ELF-1 (cell line): ENCODE measurements at regions not wholly inside any gene's neighbourhood (a gene's known extent, or its start where the extent isn't known, plus 50 kb on each side); places are given as distances from the start of the nearest gene placed in this dataset.
"Not testable (repeated sequence)": the region's sequence is repeated elsewhere in the genome, so short reads cannot be mapped to it uniquely, and the experiment has no call there.

Experiments
- DNase-seq: peaks from one replicate; pipeline ENCODE4 v3.0.0-alpha.2; 2016; ENCODE audit warnings: low read depth, low spot score

DNA sequence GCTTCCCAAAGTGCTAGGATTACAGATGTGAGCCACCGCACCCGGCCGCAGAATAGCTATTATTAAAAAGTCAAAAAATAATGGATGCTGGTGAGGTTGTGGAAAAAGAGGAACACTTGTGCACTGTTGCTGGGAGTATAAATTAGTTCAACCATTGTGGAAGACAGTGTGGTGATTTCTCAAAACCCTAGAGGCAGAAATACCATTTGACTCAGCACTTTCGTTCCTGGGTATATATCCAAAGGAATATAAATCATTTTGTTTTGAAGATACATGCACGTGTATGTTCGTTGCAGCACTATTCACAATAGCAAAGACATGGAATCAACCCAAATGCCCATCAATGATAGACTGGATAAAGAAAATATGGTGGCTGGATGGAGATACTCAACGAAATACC lies 132.1 kb upstream of the MED13 start:
- not testable (repeated sequence) for DNase-seq

DNA sequence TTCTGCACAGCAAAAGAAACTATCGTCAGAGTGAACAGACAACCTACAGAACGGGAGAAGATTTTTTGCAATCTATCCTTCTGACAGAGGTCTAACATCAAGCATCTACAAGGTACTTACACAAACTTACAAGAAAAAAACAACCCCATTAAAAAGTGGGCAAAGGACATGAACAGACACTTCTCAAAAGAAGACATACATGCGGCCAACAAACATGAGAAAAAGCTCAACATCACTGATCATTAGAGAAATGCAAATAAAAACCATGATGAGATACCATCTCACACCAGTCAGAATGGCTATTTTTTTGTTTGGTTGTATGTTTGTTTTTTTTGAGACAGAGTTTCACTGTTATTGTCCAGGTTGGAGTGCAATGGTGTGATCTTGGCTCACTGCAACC lies 131.5 kb upstream of the MED13 start:
- DNase-seq = not testable (repeated sequence)

DNA sequence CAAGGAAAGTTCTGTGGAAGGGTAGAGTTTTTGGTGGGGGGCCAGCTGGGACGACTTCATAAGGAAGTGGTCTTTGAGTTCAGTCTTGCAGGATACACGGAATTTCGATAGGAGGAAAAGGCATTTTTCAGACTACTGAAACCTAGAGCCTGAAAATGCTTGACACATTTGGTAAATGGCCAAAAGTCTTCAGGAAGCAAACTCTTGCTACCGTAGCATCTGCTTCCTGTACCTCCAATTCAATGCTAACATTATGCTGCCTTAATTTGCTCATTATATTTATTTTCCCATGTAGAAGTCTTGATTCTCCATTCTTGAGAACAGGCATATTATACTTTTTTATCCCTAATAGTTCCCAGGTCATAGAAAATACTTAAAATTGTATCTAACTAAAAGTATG lies 129.3 kb upstream of the MED13 start:
- no peak for DNase-seq

GRCh38 chr17:62193249-62193648 lies 128.2 kb upstream of the MED13 start:
- DNase-seq = no peak

DNA sequence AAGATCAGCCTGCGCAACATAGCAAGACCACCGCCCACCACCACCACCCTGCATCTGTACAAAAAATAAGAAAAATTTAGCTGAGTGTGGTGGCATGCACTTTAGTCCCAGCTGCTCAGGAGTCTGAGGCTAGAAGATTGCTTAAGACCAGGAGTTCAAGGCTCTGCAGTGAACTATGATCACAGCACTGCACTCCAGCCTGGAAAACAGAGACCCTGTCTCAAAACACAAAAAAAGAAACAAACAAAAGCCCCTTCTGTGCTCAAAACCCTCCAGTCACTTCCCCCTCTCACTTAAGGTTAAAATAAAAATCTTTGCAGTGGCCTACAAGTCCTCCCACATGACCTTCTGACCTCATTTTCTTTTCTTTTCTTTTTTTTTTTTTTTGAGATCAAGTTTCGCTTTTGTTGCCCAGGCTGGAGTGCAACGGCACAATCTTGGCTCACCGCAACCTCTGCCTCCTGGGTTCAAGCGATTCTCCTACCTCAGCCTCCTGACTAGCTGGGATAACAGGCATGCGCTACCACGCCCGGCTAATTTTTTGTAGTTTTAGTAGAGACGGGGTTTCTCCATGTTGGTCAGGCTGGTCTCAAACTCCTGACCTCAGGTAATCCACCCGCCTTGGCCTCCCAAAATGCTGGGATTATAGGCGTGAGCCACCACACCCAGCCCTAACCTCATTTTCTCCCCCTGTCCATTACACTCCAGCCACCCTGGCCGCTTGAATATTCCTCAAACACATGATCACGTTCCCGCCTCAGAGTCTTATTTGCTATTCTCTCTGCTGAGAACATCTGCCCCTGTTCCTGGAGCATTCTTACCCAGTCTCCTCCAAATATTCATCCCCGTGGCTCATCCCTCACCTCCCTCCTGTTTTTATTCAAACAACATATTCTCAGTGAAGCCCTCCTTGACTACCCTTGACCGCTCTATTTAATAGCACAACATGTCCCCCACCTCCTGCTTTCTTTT lies 126.6 kb upstream of the MED13 start:
- no peak for DNase-seq

DNA sequence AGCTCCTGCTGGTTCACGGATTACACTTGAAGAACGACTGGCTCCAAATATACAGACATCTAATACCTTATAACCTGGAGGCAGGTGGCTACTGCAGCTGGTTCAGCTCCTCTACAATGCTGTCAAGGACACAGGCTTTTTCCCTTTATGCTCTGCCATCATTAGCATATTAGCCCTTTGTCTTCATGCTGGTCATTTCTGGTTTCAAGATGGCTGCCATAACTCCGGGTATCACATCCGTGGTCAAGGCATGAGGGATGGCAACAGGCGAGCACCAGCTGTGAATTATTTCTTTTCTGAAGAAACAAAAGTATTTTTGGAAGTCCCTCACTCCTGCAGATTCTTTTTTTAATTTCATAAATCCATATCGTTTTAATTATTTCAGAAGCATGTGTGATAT lies 124.3 kb upstream of the MED13 start:
- no peak for DNase-seq

- peak; percentile 61 for DNase-seq
Observed at GRCh38 chr17:62188713-62189112, 123.6 kb upstream of the MED13 start.

DNA sequence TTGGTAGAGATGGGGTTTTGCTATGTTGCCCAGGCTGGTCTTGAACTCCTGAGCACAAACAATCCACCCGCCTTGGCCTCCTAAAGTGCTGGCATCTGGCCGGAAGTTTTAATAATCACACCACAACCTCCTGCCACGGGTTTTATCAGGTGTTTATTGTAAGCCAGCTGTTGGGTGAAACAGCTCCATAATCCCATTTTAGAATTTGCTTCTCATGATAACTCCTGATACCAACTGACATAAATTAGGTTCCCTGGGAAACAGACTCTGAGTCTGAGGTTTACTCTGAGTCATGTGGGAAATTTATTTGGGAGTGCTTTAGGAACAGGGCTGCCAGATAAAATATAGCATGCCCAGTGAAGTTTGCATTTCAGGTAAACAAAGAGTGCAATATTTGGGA lies 122.6 kb upstream of the MED13 start:
- DNase-seq = peak; percentile 6

DNA sequence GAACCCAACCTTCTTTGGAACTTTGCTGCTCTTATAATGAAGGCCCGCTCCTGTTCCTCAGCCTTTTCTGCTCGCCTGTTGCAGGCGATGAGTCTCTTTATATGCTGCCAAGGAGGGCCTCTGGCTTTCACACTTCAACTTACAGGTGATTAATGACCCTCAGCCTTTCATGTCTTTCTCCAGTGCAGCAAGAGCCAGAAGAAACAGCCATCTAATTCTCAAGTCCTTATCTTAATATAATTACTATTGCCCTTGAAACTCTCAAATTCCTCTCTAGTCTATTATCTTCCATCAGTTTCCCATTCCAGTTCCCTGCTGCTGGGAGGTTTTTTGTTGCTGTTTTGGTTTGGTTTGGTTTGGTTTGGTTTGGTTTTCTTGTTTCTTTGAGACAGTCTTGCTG lies 121.8 kb upstream of the MED13 start:
- DNase-seq = peak; percentile 16

DNA sequence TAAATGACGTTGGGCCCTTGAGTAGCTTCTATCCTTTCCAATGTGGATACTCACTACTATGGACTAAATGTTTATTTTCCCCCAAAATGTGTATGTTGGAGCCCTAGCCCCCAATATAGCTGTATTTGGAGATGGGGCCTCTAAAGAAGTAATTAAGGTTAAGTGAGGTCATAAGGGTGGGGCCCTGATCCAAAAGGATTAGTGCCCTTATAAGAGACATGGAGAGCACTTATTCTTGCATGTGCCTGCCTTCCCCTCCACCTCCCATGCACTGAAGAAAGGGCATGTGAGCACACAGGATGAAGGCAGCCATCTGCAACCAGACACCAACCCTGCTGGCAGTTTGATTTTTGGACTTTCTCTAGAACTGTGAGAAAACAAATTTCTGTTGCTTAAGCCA lies 115.7 kb upstream of the MED13 start:
- DNase-seq = no peak

- no peak for DNase-seq
Observed at GRCh38 chr17:62179525-62180161, 114.6 kb upstream of the MED13 start.

- no peak for DNase-seq
Observed at GRCh38 chr17:62178579-62178978, 113.5 kb upstream of the MED13 start.

- DNase-seq = no peak
Observed at GRCh38 chr17:62172492-62173291, 107.6 kb upstream of the MED13 start.

GRCh38 chr17:62167076-62167475 lies 102.0 kb upstream of the MED13 start:
- DNase-seq = no peak

DNA sequence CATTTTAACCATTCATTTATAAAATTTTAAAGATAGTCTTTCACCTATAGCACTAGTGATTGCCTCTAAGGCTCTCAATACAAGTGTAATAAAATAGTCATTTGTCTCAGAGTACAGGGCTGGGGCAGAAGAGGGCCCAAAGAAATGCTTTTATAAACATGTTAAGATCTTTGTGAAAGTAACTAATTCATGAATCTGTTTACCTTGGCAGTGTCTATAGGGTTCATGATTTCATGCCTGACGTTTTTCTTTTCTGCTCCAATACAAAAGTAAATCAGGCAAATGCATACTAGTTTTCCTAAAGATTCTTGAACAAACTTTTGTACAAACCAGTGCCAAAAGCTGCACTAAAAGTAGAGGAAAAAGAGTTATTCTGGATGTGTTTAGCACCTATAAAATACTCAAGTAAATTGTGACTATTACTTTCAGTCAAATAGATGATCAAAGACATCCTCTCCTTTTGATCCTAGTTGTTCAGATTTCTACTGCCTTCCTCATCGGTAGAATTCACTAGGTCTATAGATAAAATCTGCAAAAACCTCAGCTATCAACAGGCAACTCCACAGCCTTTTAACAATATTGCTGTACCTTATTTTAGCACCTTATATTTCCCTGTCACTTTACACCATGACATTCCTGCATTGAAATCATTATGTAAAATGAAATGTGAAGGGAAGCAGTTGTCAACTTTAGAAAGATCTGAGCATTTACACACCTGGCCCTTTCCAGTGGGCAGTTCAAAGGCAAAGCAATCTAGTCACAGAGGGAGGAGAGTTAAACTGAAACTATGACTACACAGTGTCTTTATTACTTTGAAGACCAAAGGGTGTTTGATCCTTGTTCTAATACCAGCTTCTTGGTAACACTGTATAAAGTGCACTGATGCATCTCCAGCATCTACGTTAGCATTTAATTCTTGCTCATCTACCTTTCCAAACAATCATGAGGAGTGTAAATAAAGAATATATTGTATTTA lies 100.0 kb upstream of the MED13 start:
- DNase-seq = no peak

GRCh38 chr17:62163847-62164246 lies 98.8 kb upstream of the MED13 start:
- DNase-seq = peak; percentile 26

GRCh38 chr17:62162898-62163297 lies 97.8 kb upstream of the MED13 start:
- DNase-seq = no peak

DNA sequence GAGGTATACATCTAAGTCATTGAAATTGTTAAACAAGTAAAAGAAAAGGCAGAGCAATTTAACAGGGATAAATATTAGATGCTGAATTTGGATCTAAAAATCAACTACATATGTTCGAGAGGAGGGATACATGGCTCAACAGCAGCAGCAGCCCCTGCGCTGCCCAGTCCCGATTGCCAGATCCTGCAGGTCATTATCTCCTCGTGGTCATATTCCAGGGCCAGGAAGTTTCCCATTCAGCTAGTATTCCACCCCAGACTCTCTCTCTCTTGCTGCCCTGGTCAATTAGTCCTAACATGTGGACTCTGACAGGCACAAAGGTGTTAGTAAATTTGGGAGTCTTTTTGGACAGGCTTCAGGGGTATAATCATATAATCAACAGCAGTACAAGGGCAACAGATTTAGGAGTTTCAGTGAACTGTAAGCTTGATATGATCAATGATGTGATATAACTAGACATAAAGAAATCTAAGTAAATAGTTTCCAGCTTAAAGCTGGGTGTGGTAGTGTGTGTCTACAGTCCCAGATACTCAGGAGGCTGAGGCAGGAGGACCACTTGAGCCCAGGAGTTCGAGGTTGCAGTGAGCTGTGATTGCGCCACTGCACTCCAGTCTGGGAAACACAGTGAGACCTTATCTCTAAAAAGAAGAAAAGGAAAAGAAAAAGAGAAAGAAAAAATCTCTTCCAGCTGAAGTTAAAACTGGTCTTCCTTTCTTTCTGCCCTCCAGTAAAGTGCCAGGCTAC lies 96.5 kb upstream of the MED13 start:
- no peak for DNase-seq

DNA sequence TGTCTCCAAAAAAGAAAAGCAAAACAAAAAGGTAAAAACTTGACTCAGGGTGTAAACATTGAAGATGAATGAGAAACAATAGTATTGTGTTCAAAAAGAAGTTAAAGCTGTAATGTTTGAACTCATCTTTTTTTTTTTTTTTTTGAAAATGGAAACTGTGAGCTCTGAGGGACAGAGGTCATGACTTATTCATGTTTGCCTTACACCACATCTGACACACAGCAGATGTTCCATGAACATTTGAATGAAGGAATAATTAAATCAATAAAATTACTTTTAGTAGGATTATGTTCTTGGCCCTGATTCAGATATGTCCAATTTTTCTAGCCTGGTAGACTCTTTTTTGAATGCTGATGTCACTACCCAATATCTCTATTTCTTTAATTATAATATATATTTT lies 95.7 kb upstream of the MED13 start:
- no peak for DNase-seq

- no peak for DNase-seq
Observed at GRCh38 chr17:62159994-62160393, 94.9 kb upstream of the MED13 start.
